ENCODE measurements at regions not wholly inside any gene's neighbourhood (a gene's known extent, or its start where the extent isn't known, plus 50 kb on each side); places are given as distances from the start of the nearest gene placed in this dataset.

- H3K4me2 ChIP-seq (ENCODE audit: insufficient read depth in 1 of 2, low read depth in 2 of 2, low read length in 2 of 2): no peak overlapping the region
- no peak overlapping the region for H4K5ac ChIP-seq (ENCODE audit: insufficient read length, low read depth, low read length)
- H3K4me3 ChIP-seq (ENCODE audit: extremely low read depth in 1 of 4, insufficient read depth in 2 of 4, low read depth in 3 of 4, low read length in 4 of 4): no peak overlapping the region
- no peaks in the 10 kb centered on the region for H3K79me2 ChIP-seq (ENCODE audit: control insufficient read depth in 1 of 2, insufficient read depth in 2 of 2, low read length in 2 of 2)
- no peak for FAIRE-seq
- H3K14ac ChIP-seq (ENCODE audit: insufficient read length): no peak overlapping the region
- H4K8ac ChIP-seq (ENCODE audit: extremely low read depth, insufficient read depth, low read length): no peak overlapping the region
- no peaks in the 10 kb centered on the region for H3K79me1 ChIP-seq (ENCODE audit: low read depth, low read length)
- no peaks in the 10 kb centered on the region for H3K27me3 ChIP-seq (replicated peaks in 1 of 4; ENCODE audit: control insufficient read depth in 3 of 4, extremely low read depth in 1 of 4, insufficient read depth in 3 of 4, low read length in 3 of 4)
- no peak overlapping the region for H2BK5ac ChIP-seq (ENCODE audit: low read depth, low read length)
- DNase-seq (ENCODE audit: low read depth in 1 of 2, low spot score in 2 of 2): no peak
- H2BK15ac ChIP-seq (ENCODE audit: low read length): no peak overlapping the region
- no peak overlapping the region for H3K56ac ChIP-seq (replicated peaks; ENCODE audit: insufficient read length, low read depth, low read length)
- H4K91ac ChIP-seq (replicated peaks; ENCODE audit: insufficient read length, low read length): no peak overlapping the region
- no peak overlapping the region for H2AK5ac ChIP-seq (ENCODE audit: low read depth, low read length)
- H2BK12ac ChIP-seq (ENCODE audit: low read depth, low read length): no peak overlapping the region
- peaks cover 0 to 2% (median 0%) of the 10 kb centered on the region in 4 experiments; a peak in 1 of 8 replicates for H3K36me3 ChIP-seq (ENCODE audit: control insufficient read depth in 2 of 4, insufficient read depth in 4 of 4, low read length in 3 of 4)
- no peaks in the 10 kb centered on the region for H3K23me2 ChIP-seq (ENCODE audit: low read depth, low read length)
- no peak overlapping the region for H3K27ac ChIP-seq (ENCODE audit: low read depth, low read length)
- ChIA-PET POLR2A (ENCODE audit: partially characterized antibody) (no interaction called here), CTCF (ENCODE audit: partially characterized antibody) (no interaction called here)
- H2BK120ac ChIP-seq (replicated peaks; ENCODE audit: low read depth, low read length): no peak overlapping the region
- H3K4me1 ChIP-seq (replicated peaks in 1 of 4; ENCODE audit: control insufficient read depth in 3 of 4, insufficient read depth in 4 of 4, low read length in 3 of 4): no peaks in the 10 kb centered on the region
- H4K20me1 ChIP-seq (replicated peaks in 1 of 2; ENCODE audit: control insufficient read depth in 1 of 2, insufficient read depth in 2 of 2, low read length in 2 of 2): no peaks in the 10 kb centered on the region
- H3K9me3 ChIP-seq (ENCODE audit: insufficient read depth in 2 of 2, low read depth in 1 of 2, low read length in 1 of 2): no peaks in the 10 kb centered on the region
- no peak overlapping the region for H3K23ac ChIP-seq (ENCODE audit: insufficient read length)
- H2BK20ac ChIP-seq (ENCODE audit: low read length): no peak overlapping the region
- 91% methylated on average over 2 of the region's 2 CpGs; no CpG with 5 or more reads in 1 of the 2 experiments for WGBS, 2 experiments (ENCODE audit: extremely low coverage in 1 of 2, insufficient coverage in 1 of 2, insufficient read length in 1 of 2, insufficient replicate concordance in 2 of 2, low coverage in 1 of 2, low lambda C conversion rate in 2 of 2, missing lambda C conversion rate in 1 of 2)
- no peak overlapping the region for H3K18ac ChIP-seq (ENCODE audit: extremely low read depth, low read length)
- no peak for TF ChIP-seq CHD1 (IDR thresholded peaks at IDR 0.05; ENCODE audit: low read depth, low read length)
- no peak for TF ChIP-seq SIX5 (IDR thresholded peaks at IDR 0.05; ENCODE audit: low read depth, low read length)
- TF ChIP-seq POLR2A (IDR thresholded peaks at IDR 0.05; ENCODE audit: control extremely low read depth in 1 of 2, low read depth in 2 of 2, low read length in 2 of 2): no peak
- no peak for TF ChIP-seq BRCA1 (IDR thresholded peaks at IDR 0.05; ENCODE audit: low read depth, low read length)
- no peak for TF ChIP-seq GABPA (IDR thresholded peaks at IDR 0.05; ENCODE audit: borderline replicate concordance, insufficient read depth, low read length)
- TF ChIP-seq JUN (IDR thresholded peaks at IDR 0.05; ENCODE audit: low read depth, low read length): no peak
- H3K4ac ChIP-seq (replicated peaks; ENCODE audit: insufficient read length, low read depth, low read length): no peak overlapping the region
- H3K9ac ChIP-seq (replicated peaks in 1 of 4; ENCODE audit: extremely low read depth in 1 of 4, low read depth in 3 of 4, low read length in 3 of 4): no peak overlapping the region
- H2AFZ ChIP-seq (ENCODE audit: low read length): no peak overlapping the region
Observed at GRCh38 chr5:102638912-102639652, 116.0 kb upstream of the PAM start.
